GM13976 (cell line): ENCODE measurements at regions not wholly inside any gene's neighbourhood (a gene's known extent, or its start where the extent isn't known, plus 50 kb on each side); places are given as distances from the start of the nearest gene placed in this dataset.
"Not testable (repeated sequence)": the region's sequence is repeated elsewhere in the genome, so short reads cannot be mapped to it uniquely, and the experiment has no call there.

ENCODE experiments used
- DNase-seq: peaks from one replicate; pipeline ENCODE4 v3.0.0; 2012; ENCODE audit warnings: low spot score
- in situ Hi-C: fragments of 300-500 bp; cut with MboI; formaldehyde crosslinking; loops from one replicate; pipeline ENCODE4 v1.12.0; 2022; ENCODE audit warnings: low sequenced_read_pairs, mixed read lengths, inconsistent platforms; ENCODE audit not compliant: unreplicated experiment
- TF ChIP-seq, protein P1 (sequence below): IDR thresholded peaks from 2 replicates; pipeline ENCODE4 v1.5.1; 2012; ENCODE audit warnings: borderline replicate concordance, mild to moderate bottlenecking; ENCODE audit not compliant: insufficient read depth; ENCODE audit errors: extremely low read depth, missing control alignments, control extremely low read depth

DNA sequence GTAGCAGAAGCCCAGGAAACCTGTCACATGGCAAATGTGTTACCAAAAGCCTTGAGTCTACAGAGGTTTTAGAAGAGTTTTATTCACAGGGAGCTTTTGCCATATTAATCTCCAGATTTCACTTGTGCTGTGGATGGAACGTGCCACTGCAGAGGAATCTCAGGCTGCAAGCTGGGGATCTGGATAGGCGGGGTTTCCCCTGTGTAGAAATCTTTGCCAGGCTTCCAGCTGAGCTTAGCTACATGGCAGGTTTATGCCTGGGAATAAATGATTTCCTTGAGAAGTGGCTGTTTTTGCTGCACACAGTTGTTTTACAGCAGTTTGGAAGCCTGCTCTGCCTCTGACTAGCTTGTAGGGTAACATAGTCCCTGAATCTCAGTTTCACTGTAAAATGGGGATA lies 224.6 kb upstream of the PLPPR1 start:
- TF ChIP-seq, protein P1, sequence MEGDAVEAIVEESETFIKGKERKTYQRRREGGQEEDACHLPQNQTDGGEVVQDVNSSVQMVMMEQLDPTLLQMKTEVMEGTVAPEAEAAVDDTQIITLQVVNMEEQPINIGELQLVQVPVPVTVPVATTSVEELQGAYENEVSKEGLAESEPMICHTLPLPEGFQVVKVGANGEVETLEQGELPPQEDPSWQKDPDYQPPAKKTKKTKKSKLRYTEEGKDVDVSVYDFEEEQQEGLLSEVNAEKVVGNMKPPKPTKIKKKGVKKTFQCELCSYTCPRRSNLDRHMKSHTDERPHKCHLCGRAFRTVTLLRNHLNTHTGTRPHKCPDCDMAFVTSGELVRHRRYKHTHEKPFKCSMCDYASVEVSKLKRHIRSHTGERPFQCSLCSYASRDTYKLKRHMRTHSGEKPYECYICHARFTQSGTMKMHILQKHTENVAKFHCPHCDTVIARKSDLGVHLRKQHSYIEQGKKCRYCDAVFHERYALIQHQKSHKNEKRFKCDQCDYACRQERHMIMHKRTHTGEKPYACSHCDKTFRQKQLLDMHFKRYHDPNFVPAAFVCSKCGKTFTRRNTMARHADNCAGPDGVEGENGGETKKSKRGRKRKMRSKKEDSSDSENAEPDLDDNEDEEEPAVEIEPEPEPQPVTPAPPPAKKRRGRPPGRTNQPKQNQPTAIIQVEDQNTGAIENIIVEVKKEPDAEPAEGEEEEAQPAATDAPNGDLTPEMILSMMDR = no peak
- no peak for DNase-seq
- in situ Hi-C loops = no loop called here

DNA sequence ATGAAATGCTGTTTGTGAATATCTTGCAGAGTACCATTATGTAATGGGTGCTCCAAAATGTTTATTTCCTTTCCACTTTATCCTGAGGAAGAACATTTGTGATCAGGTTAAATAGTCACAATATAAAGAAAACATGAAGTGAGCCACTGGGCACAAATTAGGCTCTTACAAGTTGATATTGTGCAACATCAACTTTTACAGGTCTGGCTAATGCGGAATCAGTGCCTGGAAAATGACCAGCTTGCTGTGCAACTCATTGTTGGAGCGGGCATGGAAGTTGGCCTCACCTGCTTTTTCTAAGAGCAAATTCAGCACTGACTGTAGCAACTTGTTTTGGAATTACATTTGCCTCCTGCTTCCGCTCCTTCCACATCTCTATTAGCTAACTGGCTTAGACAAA lies 216.9 kb upstream of the PLPPR1 start:
- in situ Hi-C loops = no loop called here
- no peak for DNase-seq
- TF ChIP-seq, protein P1 = no peak

DNA sequence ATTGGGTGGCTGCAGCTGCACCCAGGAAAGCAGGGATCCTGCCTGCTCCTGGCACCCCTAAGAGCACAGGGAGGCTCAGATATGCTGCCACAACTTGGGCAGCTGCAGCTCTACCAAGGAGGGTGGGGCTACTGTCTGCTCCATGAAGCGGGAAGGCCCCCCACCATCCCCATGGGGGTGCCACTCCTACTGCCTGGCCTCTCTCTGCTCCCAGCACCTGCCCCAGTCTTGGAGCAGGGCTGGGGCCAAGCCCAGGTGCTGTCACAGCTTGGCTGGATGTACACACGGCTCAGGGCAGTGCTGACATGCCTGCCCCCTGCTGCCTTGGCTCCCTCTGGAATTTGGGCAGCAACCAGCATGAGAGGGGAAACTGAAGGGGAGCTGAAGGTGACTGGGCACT lies 214.7 kb upstream of the PLPPR1 start:
- in situ Hi-C loops = no loop called here
- DNase-seq = no peak
- TF ChIP-seq, protein P1 = no peak

DNA sequence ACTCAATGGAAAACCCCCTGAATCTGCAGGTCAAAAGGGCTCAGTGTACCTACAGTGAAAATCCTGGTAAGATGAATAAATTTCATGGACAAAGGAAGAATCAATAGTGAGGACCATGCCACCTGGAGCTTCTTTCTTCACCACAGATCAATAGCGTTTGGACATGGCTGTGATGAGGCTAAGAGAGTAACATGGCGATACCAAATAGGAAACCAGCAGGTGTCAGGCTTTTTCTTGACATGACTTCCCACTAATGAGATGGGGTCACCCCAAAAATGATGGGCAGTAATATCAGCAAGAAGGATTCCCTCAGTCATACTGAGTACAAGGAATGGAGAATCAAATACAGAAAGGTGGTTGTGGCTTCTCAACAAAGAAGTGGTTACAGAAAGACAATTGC lies 208.5 kb upstream of the PLPPR1 start:
- TF ChIP-seq, protein P1 = no peak
- DNase-seq = no peak
- in situ Hi-C loops = no loop called here

DNA sequence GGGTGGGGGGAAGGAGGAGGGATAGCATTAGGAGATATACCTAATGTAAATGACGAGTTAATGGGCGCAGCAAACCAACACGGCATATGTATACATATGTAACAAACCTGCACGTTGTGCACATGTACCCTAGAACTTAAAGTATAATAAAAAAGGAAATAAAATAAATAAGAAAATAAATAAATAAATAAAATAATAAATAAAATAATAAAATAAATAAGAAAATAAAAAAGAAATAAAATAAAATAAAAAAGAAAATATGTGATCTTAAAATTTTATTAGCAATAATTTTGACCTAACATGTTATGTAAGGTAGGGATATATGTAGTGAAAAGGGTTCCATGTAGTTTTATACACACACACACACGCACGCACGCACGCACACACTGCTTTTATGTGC lies 195.5 kb upstream of the PLPPR1 start:
- in situ Hi-C loops, DNase-seq: not testable (repeated sequence)

DNA sequence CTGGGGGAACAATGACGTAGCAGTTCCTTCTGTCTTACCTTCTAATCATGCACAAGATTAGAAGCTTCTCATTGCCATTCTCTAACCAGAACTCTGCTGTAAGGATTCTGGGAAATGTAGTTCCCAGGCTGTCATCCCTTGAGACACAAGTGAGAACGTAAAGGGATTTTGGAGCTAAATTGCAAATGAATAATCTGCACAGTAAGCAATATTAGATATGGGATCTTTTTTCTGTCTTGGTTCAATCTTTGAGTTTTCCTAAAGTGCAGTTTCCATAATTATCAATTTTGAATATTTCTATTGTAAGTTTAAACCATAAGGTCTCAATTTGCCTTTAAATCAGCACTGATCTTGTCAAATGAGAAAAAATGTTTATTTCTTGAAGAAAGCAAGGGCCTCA lies 189.7 kb upstream of the PLPPR1 start:
- DNase-seq = no peak
- in situ Hi-C loops = no loop called here
- TF ChIP-seq, protein P1 = no peak

DNA sequence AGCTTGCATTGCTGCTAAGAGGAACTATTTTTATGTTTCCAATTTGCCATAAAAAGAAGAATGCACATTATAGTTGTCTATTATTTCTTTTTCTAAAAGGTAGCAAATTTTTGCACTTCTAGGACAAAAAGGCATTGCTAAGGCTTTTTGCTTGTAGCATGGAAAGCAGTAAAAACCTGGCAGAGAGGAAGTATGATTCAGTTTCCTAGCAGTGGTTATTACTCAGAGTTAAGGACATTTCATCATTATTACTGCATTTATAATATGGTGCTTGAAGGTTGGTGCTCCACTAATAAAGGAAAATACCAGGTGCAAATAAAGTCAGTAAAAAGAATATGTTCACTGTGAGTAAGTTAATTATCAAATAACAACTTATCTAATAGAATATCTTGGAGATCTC lies 179.8 kb upstream of the PLPPR1 start:
- TF ChIP-seq, protein P1 = no peak
- in situ Hi-C loops = no loop called here
- DNase-seq = no peak
